NCI-H345 treated with DMSO at 0.1 percent for 48 hours (cell line): ENCODE measurements at regions not wholly inside any gene's neighbourhood (a gene's known extent, or its start where the extent isn't known, plus 50 kb on each side); places are given as distances from the start of the nearest gene placed in this dataset.
"Not testable (repeated sequence)": the region's sequence is repeated elsewhere in the genome, so short reads cannot be mapped to it uniquely, and the experiment has no call there.

Source experiments
- DNase-seq: peaks from one replicate; lab custom pipeline; 2025; ENCODE audit not compliant: unreplicated experiment; lab: John Stamatoyannopoulos, UW

DNA sequence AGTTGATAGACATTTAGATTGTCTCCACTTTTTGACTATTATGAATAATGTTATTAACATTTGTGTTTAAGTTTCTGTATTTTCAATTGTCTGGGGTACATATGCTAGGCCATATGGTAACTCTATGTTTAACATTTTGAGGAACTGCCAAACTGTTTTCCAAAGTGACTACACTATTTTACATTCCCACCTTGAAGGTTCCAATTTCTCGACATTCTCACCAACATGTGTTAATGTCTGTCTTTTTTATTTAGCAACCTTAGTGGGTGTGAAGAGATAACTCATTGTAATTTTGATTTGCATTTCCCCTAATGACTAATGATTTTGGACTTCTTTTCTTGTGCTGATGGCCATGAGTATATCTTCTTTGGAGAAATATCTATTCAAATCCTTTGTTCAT is 832.4 kb downstream of the DNAJB9 start:
- no peak for DNase-seq

DNA sequence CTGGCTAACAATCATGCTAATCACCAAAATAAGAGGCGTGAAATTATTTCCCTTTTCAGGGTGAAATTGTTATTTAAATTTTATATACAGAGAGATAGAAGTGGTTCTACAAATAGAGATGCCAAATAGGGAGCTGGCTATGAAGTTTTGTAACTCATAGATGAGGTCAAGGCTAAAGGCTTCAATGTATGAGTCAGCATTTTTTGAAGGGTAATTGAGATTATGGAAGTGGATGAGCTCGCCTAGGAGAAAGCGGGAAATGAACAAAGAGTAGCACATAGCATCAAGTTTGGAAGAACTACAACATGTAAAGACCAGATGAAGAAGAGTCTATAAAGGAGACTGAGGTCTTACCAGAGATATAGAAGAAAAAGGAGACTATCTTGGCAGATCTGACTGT is 838.1 kb downstream of the DNAJB9 start:
- DNase-seq = no peak

DNA sequence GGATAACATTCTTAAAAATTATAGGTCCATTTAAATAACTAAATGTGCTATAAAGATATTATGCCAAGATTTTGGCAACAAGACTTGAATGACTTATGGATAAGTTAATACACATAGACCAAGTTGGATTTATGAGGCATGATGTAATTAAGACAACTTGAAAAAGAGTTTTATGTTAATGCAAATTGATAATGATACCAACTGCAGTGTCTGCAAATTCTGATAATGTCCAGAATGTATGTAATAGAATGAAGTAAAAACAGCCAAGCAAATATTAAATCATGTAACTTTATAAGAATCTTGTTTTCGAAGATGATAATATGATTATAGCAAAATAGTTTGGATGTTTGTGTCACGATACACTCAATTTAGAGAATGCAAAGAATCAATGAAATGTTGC is 868.3 kb downstream of the DNAJB9 start:
- no peak for DNase-seq

DNA sequence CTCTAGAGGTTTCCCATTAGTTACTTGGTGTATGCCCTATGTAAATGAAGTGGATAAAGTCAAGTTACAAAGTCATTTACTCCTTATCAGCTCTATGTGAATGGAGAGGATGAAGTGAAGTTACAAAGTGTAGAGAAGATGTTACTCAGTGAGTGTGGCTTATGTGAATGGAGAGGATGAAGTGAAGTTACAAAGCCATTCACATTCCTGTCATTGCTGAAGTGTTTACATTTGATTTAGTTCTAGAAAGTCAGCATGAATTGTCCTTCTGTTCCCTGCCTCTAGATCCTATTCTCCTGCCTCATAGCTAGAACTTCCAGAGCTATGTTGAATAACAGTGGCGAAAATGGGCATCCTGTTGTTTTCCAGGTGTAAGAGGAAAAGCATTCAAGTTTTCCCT is 880.1 kb downstream of the DNAJB9 start:
- DNase-seq = no peak

DNA sequence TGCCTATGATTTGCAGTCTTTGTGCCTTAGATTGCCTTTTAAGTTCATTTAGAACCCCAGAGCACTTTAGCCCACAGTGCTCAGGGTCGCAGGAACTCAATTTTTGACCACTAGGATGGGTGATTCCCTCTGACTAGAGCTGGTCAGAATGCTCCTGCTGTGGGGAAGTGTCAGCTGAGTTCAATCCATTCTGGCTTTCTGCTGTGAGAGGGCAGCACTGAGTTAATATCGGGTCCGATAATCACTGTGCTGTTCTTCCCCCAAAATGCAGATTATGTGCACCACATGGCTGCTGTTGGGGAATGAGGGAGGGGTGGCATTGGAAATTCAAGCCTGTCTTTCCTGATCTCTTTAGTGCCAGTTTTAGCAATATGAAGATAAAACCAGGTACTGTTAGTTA is 886.4 kb downstream of the DNAJB9 start:
- no peak for DNase-seq

DNA sequence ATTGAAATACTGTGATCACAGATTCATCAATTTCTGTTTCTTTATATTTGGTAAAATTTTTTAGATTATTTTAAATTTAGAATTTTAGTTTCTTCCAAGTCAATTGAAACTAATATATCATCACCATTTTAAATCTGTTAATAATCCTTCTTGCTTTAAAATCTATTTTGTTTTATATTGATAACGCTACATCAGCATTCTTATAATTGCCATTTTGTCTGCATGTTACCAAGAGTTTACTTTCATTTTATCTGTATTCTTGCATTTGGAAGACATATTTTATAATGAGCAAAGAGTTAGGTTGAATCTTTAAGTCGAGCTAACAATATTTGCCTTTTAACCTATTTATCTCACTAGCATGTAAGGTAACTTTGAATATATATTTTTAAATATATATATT is 890.6 kb downstream of the DNAJB9 start:
- DNase-seq = no peak

DNA sequence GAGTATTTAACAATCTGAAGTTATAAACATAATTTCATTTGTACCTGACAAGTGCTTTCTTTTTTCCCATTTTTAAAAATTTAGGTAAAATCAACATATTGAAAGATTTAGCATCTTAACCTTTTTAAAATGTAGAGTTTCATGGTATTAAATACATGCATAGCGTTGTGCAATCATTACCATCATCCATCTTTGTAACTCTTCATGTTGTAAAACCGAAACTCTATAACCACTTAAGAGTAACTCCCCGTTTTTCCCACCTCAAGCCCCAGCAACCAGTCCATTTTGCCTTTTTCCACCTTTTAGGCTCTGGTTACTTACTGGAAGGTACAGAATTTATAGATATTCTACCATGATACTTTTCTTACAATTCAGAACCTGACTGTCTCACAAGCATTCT is 892.5 kb downstream of the DNAJB9 start:
- DNase-seq = no peak

DNA sequence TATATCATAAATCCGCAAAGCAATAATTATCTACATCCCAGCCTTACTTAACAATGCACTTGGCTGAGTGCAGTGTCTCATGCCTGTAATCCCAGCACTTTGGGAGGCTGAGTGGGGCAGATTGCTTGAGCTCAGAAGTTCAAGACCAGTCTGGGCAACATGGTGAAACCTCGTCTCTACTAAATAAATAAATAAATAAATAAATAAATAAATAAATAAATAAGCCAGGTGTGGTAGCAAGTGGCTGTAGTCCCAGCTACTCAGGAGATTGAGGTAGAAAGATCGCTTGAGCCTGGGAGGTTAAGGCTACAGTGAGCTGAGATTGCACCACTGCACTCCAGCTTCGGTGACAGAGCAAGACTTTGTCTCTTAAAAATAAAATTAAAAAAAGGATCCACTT is 898.1 kb downstream of the DNAJB9 start:
- not testable (repeated sequence) for DNase-seq

DNA sequence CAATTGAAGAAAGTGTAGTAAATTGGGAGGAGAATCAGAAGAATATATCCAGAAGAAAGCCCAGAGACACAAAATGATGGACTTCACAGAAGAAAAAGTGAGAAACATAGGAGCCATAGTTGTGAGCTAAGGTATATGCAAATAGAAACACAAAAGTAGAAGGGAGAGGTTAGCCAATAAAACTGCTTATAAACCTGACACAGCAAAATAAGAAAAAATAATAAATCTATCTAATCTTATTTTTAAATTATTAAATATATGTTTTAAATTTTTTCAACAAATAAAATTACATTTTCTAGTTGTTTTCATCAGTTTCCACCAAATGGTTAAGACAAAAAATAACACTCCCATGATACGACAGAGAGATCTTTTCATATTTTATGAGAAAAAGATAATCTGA is 903.5 kb downstream of the DNAJB9 start:
- DNase-seq = no peak

DNA sequence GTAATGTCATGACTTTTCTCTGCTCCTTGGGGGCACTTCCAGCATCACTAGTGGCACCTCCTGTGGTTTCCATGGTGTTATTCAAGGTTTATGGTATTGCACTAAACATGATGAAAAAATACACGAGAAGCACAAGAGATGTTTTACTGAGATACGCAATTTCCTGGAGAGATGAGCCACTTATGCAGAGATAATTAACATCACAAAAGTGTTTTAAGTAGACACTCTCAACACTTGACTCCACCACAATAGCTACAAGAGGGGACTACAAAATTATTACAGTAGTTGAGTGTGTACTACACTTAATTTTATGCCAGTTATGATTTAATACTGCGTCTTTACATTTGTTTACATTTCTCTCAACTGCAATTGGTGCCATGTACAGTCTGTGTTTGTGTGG is 906.7 kb downstream of the DNAJB9 start:
- DNase-seq = peak; percentile 35

DNA sequence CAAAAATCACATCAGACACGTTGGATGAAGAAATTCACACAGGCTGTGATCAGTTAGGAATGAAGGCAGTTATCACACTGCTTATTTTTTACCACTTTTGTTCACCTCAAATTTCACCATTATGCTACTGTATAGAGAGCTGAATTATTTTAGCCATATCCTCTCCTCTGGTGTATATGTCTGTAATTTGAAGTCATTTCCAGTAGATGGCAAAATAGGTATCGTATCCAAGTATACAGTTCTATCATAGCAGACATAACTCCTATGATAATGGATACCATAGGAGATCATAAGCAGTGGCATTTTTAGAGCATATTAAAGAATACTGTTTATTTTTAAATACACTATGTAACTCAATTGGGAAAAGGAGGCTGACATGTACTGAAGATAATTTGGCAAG is 909.7 kb downstream of the DNAJB9 start:
- DNase-seq = no peak

DNA sequence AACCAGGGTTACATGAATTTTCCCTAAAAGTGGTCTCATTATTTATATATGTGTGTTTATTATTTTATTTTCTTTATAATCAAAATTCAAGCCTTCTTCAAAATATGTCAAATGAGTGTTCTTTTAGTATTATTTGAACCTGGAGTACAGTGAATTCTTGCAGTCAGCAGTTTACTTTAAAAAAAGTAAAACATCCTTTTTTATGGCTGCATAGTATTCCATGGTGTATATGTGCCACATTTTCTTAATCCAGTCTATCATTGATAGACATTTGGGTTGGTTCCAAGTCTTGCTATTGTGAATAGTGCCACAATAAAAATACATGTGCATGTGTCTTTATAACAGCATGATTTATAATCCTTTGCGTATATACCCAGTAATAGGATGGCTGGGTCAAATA is 920.9 kb downstream of the DNAJB9 start:
- not testable (repeated sequence) for DNase-seq

DNA sequence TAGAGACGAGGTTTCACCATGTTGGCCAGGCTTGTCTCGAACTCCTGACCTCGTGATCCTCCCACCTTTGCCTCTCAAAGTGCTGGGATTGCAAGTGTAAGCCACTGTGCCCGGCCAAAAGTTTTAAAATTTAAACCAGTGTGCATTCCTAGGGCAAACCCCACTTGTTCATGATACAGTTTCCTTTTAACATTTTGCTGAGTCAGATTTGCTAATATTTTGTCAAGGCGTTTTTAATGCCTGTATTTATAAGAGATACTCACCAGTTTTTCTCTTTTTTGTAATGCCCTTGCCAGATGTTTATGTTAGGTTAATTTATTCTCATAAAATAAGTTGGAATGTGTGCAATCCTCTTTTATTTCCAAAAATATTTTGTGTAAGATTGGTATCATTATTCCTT is 927.4 kb downstream of the DNAJB9 start:
- no peak for DNase-seq

DNA sequence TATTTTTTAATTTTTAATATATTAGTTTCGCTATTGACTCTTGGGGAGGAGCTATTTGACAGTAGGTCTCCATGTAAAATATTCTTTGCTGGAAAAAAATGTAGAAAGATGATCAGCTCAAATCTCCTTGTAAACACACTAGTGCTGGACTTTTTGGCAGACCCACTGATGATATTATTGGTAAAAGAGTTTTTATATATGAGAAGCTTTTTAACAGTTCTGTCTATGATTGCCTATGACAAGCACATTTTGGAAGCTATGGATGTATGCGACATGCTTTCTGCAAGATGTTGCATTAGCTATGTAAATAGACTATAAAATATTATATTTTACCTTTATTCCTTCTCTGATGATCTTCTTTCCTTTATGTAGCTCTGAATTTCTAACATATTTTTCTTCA is 928.5 kb downstream of the DNAJB9 start:
- no peak for DNase-seq

DNA sequence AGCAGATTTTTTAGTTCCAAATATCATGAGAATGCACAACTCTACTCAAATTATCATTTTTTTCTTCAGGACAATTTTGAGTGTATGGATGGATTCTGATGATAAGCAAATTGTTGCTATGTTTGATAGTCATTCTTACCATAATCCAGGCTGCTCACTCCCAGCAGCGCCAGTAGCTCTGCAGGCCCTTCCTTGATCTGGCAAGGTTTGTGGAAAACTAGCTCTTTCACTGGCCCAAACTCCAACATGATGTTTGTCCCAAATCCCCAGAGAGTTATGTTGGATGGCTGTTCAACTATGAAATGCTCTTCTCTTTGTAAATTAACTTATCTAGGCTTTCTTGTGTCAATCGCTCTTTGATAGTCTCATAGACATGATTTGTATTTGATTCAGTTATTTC is 933.7 kb downstream of the DNAJB9 start:
- no peak for DNase-seq

DNA sequence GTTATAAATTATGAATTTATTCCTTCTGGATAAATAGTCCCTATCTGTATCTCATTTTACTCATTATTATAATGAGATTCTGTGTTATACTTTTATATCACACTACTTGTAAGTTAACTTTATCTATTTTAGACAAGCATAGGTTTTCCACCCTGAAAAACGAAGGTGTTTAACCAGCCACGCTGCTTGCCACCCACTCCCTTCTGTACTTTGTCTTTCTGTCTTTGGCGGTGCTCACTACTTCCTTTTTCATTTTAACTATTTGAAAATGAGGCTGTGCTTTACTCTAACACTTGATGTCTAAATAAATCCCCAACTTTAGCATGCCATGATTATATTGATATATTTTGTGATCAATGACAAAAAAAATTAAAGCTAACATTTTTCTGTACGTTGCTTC is 952.9 kb downstream of the DNAJB9 start:
- DNase-seq = no peak

DNA sequence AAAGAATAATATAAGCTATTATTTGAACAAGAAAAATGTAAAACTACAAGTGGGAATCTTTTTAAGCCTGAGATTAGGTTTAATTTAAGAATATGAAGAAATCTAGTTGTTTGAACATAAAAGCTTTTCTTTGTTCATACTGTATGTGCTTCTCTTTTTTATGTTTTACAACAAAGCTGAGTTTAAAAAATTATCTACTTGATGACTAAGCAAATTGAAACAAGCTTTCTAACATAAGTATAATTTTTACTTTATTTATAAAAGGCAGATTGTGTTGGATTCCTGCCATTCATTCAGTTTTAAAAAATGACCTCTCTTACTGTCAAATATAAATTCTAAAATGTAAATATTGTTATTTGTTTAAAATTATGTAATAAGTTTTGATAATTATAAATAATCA is 958.2 kb downstream of the DNAJB9 start:
- DNase-seq = no peak

DNA sequence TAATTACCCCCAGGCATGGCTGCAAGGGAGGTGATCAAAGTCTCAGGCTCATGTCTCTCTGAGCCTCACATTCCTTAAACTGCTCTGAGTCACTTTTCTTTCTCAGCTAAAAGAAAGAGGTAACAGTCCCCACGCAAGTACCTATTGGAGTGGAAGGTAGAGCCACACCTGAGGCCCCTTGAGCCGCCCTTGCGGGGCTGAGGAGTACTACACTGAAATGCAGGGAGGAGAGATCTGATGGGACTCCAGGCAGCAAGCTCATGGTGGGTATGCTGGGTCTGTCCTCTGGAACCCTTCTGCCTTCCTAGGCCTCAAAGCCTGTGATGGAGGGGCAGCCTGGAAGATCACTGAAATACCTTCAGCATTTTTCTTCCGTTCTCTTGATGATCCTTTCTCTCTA is 960.0 kb downstream of the DNAJB9 start:
- no peak for DNase-seq

DNA sequence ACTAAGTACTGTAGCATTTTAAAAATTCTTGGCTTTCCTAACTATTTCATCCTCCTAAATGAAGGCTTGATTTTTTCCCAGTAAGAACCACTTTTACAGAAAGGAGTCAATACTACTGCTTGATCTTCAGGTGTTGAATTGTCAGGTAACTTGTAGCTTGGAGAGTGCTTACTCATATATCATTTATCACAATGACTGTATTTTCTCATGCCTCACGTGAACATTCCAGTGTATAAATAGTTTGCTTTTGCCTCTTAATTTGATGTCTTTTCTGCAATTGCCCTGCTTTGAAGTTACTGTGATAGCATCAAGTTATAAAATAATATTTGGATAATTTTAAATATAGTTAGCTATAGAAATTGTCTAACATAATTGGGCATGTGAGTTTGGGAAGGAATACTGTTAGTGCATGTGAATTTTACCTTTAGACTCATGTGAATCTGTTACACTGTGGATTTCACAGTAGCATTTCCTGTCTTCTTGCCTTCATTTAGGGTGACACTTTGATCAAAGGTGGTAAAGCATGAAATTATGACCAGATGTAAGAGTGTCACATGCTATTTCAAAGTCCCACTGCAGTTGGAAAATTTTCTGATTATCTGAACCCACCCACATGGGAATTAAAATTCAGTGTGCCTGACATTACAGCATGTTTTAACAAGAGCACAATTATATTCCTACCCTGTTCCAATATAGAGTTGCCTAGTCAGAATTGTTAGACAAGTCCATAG is 962.8 kb downstream of the DNAJB9 start:
- DNase-seq = no peak

DNA sequence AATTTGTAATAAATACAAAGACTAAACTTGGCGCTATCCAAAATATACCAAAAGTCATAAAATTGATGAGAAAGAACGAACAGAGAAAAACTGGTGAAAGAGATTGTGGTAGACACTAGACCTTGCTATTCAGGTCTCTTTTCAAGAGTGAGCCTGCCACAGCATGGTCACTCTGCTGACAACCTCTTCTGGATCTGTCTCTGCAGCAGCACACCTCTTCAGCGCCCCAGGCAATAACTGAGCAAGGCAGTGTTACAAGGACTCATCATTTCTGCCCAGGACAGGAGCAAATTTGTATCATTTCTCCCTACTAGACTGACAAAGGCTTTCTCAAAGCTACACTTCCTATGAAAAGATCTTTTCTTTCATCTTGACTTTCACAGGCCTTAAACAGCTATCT is 976.0 kb downstream of the DNAJB9 start:
- DNase-seq = no peak

DNA sequence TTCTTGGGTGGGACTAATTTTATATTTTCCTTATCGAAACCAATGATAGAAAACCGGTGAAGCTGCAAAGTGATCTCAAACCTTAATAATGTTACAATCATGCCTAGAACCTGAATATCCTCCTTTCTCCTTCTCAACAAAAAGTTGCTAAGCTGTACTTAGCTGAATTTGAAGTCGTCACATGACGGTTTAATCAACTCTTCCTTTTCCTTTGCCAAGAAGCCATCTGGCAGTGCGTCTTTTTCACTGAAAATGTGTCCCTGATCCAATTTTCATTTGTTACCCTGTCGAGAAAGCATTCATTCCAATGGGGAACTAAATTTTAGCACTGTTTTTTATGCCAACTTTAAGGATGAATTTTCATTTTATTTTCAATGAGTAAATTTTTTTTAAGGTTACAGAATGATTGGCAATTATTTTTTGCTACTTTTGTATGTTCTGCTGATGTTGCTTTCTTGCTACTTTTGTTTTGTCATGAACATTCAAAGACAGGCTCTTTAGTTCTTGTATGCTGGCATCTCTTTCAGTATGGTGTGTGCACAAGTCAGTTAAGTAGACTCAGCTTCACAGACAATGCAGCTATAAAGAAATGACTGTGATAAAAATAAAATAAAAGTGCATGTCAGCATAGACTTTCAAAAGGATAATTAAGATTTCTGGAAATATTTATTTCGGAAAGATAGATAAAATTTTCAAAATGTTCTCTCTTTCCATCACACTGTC is 980.0 kb downstream of the DNAJB9 start:
- DNase-seq = no peak

DNA sequence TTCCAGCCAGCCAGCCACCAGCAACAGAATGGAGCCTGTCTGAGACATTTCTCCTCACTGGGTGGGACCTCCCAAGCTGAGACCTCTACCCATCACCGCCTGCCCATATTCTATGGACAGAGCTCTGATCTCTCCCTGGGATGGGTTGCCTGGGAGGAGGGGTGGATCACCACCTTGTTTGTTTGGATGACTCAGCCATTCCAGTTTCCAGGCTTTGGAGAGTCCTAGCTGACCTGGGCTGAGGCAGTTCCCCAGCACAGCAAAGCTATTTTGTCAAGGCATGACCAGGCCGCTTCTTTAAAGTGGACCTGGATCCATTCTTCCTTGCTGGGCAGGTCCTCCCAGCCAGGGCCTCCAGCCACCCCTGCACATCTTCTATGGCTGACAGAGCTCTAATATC is 982.3 kb downstream of the DNAJB9 start:
- no peak for DNase-seq

DNA sequence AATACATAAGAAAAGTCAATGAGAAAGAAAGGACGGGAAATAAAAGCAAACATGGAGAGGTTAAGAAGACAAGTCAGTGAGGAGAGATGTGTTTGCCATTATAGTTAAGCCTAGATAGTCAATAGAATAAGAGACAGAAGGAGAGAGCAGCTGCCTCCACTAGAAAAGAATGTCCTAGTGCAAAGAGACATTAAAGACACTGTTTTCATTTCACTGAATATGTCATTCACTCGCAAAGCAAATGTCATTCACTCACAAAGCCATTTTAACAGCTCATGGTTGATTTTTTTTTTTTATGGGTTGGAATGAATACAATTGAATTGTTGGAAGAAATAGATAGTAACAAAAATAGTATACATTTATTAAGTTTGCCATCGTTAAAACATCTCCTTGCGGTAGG is 1007.6 kb downstream of the DNAJB9 start:
- no peak for DNase-seq
